Type B pancreatic cell (in vitro differentiated cells): ENCODE measurements at regions not wholly inside any gene's neighbourhood (a gene's known extent, or its start where the extent isn't known, plus 50 kb on each side); places are given as distances from the start of the nearest gene placed in this dataset.
A peak's percentile ranks its signal among the peaks of the same experiment; 100 is the strongest.

ENCODE experiments used
- DNase-seq: peaks from one replicate; pipeline ENCODE4 v3.0.0; 2021; ENCODE audit warnings: mixed read lengths; ENCODE audit not compliant: unreplicated experiment; ENCODE audit errors: extremely low spot score
- H3K27ac Mint-ChIP-seq: 2 replicates; pipeline ENCODE4 v1.8.0; 2021; ENCODE audit warnings: mild to moderate bottlenecking, mixed read lengths
- H3K27me3 Mint-ChIP-seq: 2 replicates; pipeline ENCODE4 v1.8.0; 2021; ENCODE audit warnings: mixed read lengths
- H3K36me3 Mint-ChIP-seq: 2 replicates; pipeline ENCODE4 v1.8.0; 2021; ENCODE audit warnings: mixed read lengths
- H3K4me1 Mint-ChIP-seq: one replicate; pipeline ENCODE4 v1.8.0; 2021; ENCODE audit warnings: mixed read lengths; ENCODE audit not compliant: unreplicated experiment
- H3K4me3 Mint-ChIP-seq: 2 replicates; pipeline ENCODE4 v1.8.0; 2021; ENCODE audit warnings: mild to moderate bottlenecking, mixed read lengths
- H3K9me3 Mint-ChIP-seq: 2 replicates; pipeline ENCODE4 v1.8.0; 2021; ENCODE audit warnings: mixed read lengths
- CTCF ChIP-seq: fragments of 200-600 bp; sonication (generic); conservative IDR thresholded peaks from 2 replicates; pipeline ENCODE4 v1.5.0; 2021; ENCODE audit warnings: antibody characterized with exemption, mild to moderate bottlenecking

GRCh38 chr20:56805313-56805712 is 176.2 kb downstream of the TFAP2C start:
- no peaks in the 10 kb centered on the region for H3K27me3 Mint-ChIP-seq
- H3K27ac Mint-ChIP-seq: no peak overlapping the region
- TF ChIP-seq CTCF: no peak
- H3K36me3 Mint-ChIP-seq: no peaks in the 10 kb centered on the region
- no peaks in the 10 kb centered on the region for H3K9me3 Mint-ChIP-seq
- DNase-seq: no peak
- H3K4me1 Mint-ChIP-seq: peaks cover 34% of the 10 kb centered on the region
- H3K4me3 Mint-ChIP-seq: no peak overlapping the region

GRCh38 chr20:56805966-56806365 is 176.9 kb downstream of the TFAP2C start:
- Mint-ChIP-seq H3K4me3 (peak overlapping the region; percentile 14), H3K27ac (no peak overlapping the region), H3K9me3 (no peaks in the 10 kb centered on the region), H3K36me3 (no peaks in the 10 kb centered on the region), H3K4me1 (peaks cover 34% of the 10 kb centered on the region), H3K27me3 (no peaks in the 10 kb centered on the region)
- no peak for DNase-seq
- no peak for TF ChIP-seq CTCF

GRCh38 chr20:56806952-56807517 is 177.9 kb downstream of the TFAP2C start:
- no peaks in the 10 kb centered on the region for H3K27me3 Mint-ChIP-seq
- H3K9me3 Mint-ChIP-seq: no peaks in the 10 kb centered on the region
- peak overlapping the region; percentile 21 for H3K27ac Mint-ChIP-seq
- peaks cover 32% of the 10 kb centered on the region for H3K4me1 Mint-ChIP-seq
- H3K4me3 Mint-ChIP-seq: no peak overlapping the region
- peaks cover 6% of the 10 kb centered on the region for H3K36me3 Mint-ChIP-seq
- no peak for DNase-seq
- no peak for TF ChIP-seq CTCF

- peak overlapping the region; percentile 14 for H3K4me3 Mint-ChIP-seq
- H3K27me3 Mint-ChIP-seq: no peaks in the 10 kb centered on the region
- H3K4me1 Mint-ChIP-seq: peaks cover 27% of the 10 kb centered on the region
- TF ChIP-seq CTCF: no peak
- no peak for DNase-seq
- H3K36me3 Mint-ChIP-seq: peaks cover 6% of the 10 kb centered on the region
- H3K27ac Mint-ChIP-seq: peak overlapping the region; percentile 73
- no peaks in the 10 kb centered on the region for H3K9me3 Mint-ChIP-seq
Measured at GRCh38 chr20:56808117-56808725, 179.1 kb downstream of the TFAP2C start.

GRCh38 chr20:56808732-56809131 is 179.6 kb downstream of the TFAP2C start:
- Mint-ChIP-seq H3K27me3 (no peaks in the 10 kb centered on the region), H3K36me3 (peaks cover 6% of the 10 kb centered on the region), H3K4me3 (no peak overlapping the region), H3K4me1 (peaks cover 27% of the 10 kb centered on the region), H3K27ac (peak overlapping the region; percentile 76), H3K9me3 (no peaks in the 10 kb centered on the region)
- DNase-seq: no peak
- no peak for TF ChIP-seq CTCF
